WTC11 (cell line): ENCODE measurements at regions not wholly inside any gene's neighbourhood (a gene's known extent, or its start where the extent isn't known, plus 50 kb on each side); places are given as distances from the start of the nearest gene placed in this dataset.

ENCODE experiments used
- ATAC-seq: fragments of 200-7000 bp; cut with Tn5 transposase; 2 replicates; pipeline ENCODE4 v1.10.0; 2021; ENCODE audit warnings: mild to moderate bottlenecking, moderate library complexity
- CTCF ChIA-PET: fragments of 300-600 bp; sonication (Branson Sonifier 250); formaldehyde crosslinking; loops from one replicate; lab custom pipeline; 2021; ENCODE audit warnings: antibody characterized with exemption; lab: Charles Lee
- POLR2A ChIA-PET: fragments of 350-600 bp; sonication (Branson Sonifier 250); formaldehyde crosslinking; loops from one replicate; lab custom pipeline; 2021; ENCODE audit warnings: antibody characterized with exemption; lab: Charles Lee
- DNase-seq: peaks from one replicate; pipeline ENCODE4 v3.0.0; 2021; ENCODE audit warnings: low spot score
- H3K27ac Mint-ChIP-seq: 2 replicates; pipeline ENCODE4 v1.8.0; 2021; ENCODE audit warnings: mixed read lengths
- H3K27me3 Mint-ChIP-seq: 2 replicates; pipeline ENCODE4 v1.8.0; 2021; ENCODE audit warnings: low read depth, mild to moderate bottlenecking, moderate library complexity, mixed read lengths
- H3K36me3 Mint-ChIP-seq: 2 replicates; pipeline ENCODE4 v1.8.0; 2021; ENCODE audit warnings: mixed read lengths
- H3K4me1 Mint-ChIP-seq: 2 replicates; pipeline ENCODE4 v1.8.0; 2022; ENCODE audit warnings: mixed read lengths
- H3K4me3 Mint-ChIP-seq: 2 replicates; pipeline ENCODE4 v1.8.0; 2021; ENCODE audit warnings: mild to moderate bottlenecking, moderate library complexity, mixed read lengths
- H3K9me3 Mint-ChIP-seq: 2 replicates; pipeline ENCODE4 v1.8.0; 2021; ENCODE audit warnings: mixed read lengths
- ATF1 ChIP-seq: sonication (generic); formaldehyde crosslinking; IDR thresholded peaks from 2 replicates; pipeline ENCODE4 v1.8.1; 2023; ENCODE audit warnings: mild to moderate bottlenecking, moderate library complexity, missing genetic modification reagents
- ATF3 ChIP-seq: sonication (generic); formaldehyde crosslinking; conservative IDR thresholded peaks from 2 replicates; pipeline ENCODE4 v1.8.1; 2022; ENCODE audit warnings: mild to moderate bottlenecking, missing genetic modification reagents
- ELF4 ChIP-seq: sonication (generic); formaldehyde crosslinking; IDR thresholded peaks from 2 replicates; pipeline ENCODE4 v1.8.1; 2022; ENCODE audit warnings: low read depth, mild to moderate bottlenecking, moderate library complexity, missing genetic modification reagents
- FOXJ3 ChIP-seq: sonication (generic); formaldehyde crosslinking; IDR thresholded peaks from 2 replicates; pipeline ENCODE4 v1.9.0; 2021; ENCODE audit warnings: missing genetic modification reagents, mild to moderate bottlenecking, borderline replicate concordance
- FOXP4 ChIP-seq: sonication (generic); formaldehyde crosslinking; IDR thresholded peaks from 2 replicates; pipeline ENCODE4 v1.8.0; 2022; ENCODE audit warnings: mild to moderate bottlenecking, missing genetic modification reagents
- GABPB1 ChIP-seq: sonication (generic); formaldehyde crosslinking; IDR thresholded peaks from 2 replicates; pipeline ENCODE4 v1.8.1; 2023; ENCODE audit warnings: mild to moderate bottlenecking, missing genetic modification reagents
- GRHL2 ChIP-seq: fragments of 250-450 bp; sonication (Bioruptor Pico); IDR thresholded peaks from 2 replicates; pipeline ENCODE4 v1.8.0; 2022; ENCODE audit warnings: mild to moderate bottlenecking, moderate library complexity; ENCODE audit not compliant: insufficient replicate concordance, severe bottlenecking
- MYBL2 ChIP-seq: sonication (generic); formaldehyde crosslinking; IDR thresholded peaks from 2 replicates; pipeline ENCODE4 v1.8.1; 2023; ENCODE audit warnings: mild to moderate bottlenecking, moderate library complexity, missing genetic modification reagents
- NR2C2 ChIP-seq: sonication (generic); formaldehyde crosslinking; IDR thresholded peaks from 2 replicates; pipeline ENCODE4 v1.8.0; 2022; ENCODE audit warnings: mild to moderate bottlenecking, missing genetic modification reagents
- PRDM15 ChIP-seq: sonication (generic); formaldehyde crosslinking; IDR thresholded peaks from 2 replicates; pipeline ENCODE4 v1.8.0; 2022; ENCODE audit warnings: missing genetic modification reagents
- SMAD4 ChIP-seq: sonication (generic); formaldehyde crosslinking; IDR thresholded peaks from 2 replicates; pipeline ENCODE4 v1.8.0; 2022; ENCODE audit warnings: mild to moderate bottlenecking, missing genetic modification reagents
- TEAD4 ChIP-seq: sonication (generic); formaldehyde crosslinking; IDR thresholded peaks from 2 replicates; pipeline ENCODE4 v1.8.0; 2022; ENCODE audit warnings: mild to moderate bottlenecking, missing genetic modification reagents
- ZNF138 ChIP-seq: sonication (generic); formaldehyde crosslinking; conservative IDR thresholded peaks from 2 replicates; pipeline ENCODE4 v1.8.1; 2022; ENCODE audit warnings: mild to moderate bottlenecking, moderate library complexity, missing genetic modification reagents
- ZNF232 ChIP-seq: sonication (generic); formaldehyde crosslinking; IDR thresholded peaks from 2 replicates; pipeline ENCODE4 v1.8.0; 2022; ENCODE audit warnings: mild to moderate bottlenecking, missing genetic modification reagents
- ZNF396 ChIP-seq: fragments of 250-450 bp; sonication (Bioruptor Pico); IDR thresholded peaks from 2 replicates; pipeline ENCODE4 v1.8.0; 2021; ENCODE audit warnings: mild to moderate bottlenecking, moderate library complexity, borderline replicate concordance
- TF ChIP-seq, protein P1 (sequence below): fragments of 250-450 bp; sonication (Bioruptor Pico); conservative IDR thresholded peaks from 2 replicates; pipeline ENCODE4 v1.9.0; 2021; ENCODE audit warnings: mild to moderate bottlenecking
- TF ChIP-seq, protein P2 (sequence below): sonication (generic); formaldehyde crosslinking; IDR thresholded peaks from 2 replicates; pipeline ENCODE4 v1.8.0; 2023; ENCODE audit warnings: missing genetic modification reagents, mild to moderate bottlenecking, borderline replicate concordance

- peaks cover 6% of the 10 kb centered on the region for H3K4me1 Mint-ChIP-seq
- no peak for ATAC-seq
- no peaks in the 10 kb centered on the region for H3K27me3 Mint-ChIP-seq
- no peak overlapping the region for H3K27ac Mint-ChIP-seq
- H3K36me3 Mint-ChIP-seq: no peaks in the 10 kb centered on the region
- ChIA-PET CTCF (no interaction called here), POLR2A (no interaction called here)
- H3K9me3 Mint-ChIP-seq: 0 out of 2 replicates have a peak, but pooled peaks cover 9% of the 10 kb centered on the region
- DNase-seq: no peak
- H3K4me3 Mint-ChIP-seq: no peak overlapping the region
- TF ChIP-seq MYBL2 (CRISPR knock-in tag): no peak
- no peak for TF ChIP-seq TEAD4 (CRISPR knock-in tag)
- no peak for TF ChIP-seq FOXJ3 (CRISPR knock-in tag)
- TF ChIP-seq ATF3 (CRISPR knock-in tag): no peak
- TF ChIP-seq ZNF232: no peak
- TF ChIP-seq ZNF396: no peak
- no peak for TF ChIP-seq GRHL2 (CRISPR knock-in tag)
- TF ChIP-seq FOXP4 (CRISPR knock-in tag): no peak
- no peak for TF ChIP-seq NR2C2
- TF ChIP-seq, protein P1, sequence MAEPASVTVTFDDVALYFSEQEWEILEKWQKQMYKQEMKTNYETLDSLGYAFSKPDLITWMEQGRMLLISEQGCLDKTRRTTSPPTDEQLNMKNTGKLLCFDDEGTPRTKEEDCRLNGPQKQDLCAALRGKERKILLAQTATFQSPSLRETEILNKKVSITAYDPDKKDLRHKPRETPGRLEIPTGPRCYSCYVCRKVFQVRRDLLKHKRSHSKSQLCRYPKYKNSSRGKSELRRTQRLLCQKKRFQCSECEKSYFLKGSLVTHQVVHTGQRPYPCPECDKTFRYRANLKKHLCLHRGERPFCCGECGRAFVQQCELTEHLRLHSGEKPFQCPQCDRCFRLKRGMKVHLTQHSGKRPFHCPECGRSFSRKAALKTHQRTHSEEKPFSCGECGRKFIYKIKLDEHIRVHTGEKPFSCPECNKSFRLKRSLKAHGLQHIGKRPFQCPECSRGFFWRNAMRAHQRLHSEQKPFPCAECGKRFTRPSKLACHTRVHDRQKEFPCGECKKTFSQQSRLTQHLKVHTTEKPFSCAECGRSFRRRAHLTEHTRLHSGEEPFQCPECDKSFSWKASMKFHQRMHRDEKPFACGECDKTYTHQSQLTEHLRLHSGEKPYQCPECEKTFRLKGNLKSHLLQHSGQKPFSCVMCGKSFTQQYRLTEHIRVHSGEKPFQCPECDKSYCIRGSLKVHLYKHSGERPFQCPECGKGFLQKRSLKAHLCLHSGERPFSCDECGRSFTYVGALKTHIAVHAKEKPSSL: no peak
- no peak for TF ChIP-seq GABPB1
- TF ChIP-seq SMAD4 (CRISPR knock-in tag): no peak
- TF ChIP-seq ELF4: no peak
- no peak for TF ChIP-seq PRDM15
- no peak for TF ChIP-seq ZNF138 (CRISPR knock-in tag)
- TF ChIP-seq ATF1 (CRISPR knock-in tag): no peak
- TF ChIP-seq, protein P2, sequence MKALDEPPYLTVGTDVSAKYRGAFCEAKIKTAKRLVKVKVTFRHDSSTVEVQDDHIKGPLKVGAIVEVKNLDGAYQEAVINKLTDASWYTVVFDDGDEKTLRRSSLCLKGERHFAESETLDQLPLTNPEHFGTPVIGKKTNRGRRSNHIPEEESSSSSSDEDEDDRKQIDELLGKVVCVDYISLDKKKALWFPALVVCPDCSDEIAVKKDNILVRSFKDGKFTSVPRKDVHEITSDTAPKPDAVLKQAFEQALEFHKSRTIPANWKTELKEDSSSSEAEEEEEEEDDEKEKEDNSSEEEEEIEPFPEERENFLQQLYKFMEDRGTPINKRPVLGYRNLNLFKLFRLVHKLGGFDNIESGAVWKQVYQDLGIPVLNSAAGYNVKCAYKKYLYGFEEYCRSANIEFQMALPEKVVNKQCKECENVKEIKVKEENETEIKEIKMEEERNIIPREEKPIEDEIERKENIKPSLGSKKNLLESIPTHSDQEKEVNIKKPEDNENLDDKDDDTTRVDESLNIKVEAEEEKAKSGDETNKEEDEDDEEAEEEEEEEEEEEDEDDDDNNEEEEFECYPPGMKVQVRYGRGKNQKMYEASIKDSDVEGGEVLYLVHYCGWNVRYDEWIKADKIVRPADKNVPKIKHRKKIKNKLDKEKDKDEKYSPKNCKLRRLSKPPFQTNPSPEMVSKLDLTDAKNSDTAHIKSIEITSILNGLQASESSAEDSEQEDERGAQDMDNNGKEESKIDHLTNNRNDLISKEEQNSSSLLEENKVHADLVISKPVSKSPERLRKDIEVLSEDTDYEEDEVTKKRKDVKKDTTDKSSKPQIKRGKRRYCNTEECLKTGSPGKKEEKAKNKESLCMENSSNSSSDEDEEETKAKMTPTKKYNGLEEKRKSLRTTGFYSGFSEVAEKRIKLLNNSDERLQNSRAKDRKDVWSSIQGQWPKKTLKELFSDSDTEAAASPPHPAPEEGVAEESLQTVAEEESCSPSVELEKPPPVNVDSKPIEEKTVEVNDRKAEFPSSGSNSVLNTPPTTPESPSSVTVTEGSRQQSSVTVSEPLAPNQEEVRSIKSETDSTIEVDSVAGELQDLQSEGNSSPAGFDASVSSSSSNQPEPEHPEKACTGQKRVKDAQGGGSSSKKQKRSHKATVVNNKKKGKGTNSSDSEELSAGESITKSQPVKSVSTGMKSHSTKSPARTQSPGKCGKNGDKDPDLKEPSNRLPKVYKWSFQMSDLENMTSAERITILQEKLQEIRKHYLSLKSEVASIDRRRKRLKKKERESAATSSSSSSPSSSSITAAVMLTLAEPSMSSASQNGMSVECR (CRISPR knock-in tag): no peak
These were observed 576.7 kb downstream of the OLFM4 start for GRCh38 chr13:53605326-53605725.
